Sigmoid colon (tissue), 6 donors: ENCODE measurements at regions not wholly inside any gene's neighbourhood (a gene's known extent, or its start where the extent isn't known, plus 50 kb on each side); places are given as distances from the start of the nearest gene placed in this dataset.
"Not testable (repeated sequence)": the region's sequence is repeated elsewhere in the genome, so short reads cannot be mapped to it uniquely, and the experiment has no call there.

Experiments
- DNase-seq: peaks from one replicate; pipeline ENCODE4 v3.0.0-alpha.2; 2019
- H3K27ac ChIP-seq, 4 donors: fragments of 200-600 bp; sonication (generic); one replicate each; pipeline ENCODE4 v1.5.1; 2016 to 2019; ENCODE audit warnings: mild to moderate bottlenecking in 1 of 4
- H3K27me3 ChIP-seq, 3 donors: fragments of 200-600 bp; sonication (generic); one replicate each; pipeline ENCODE4 v1.5.1; 2019; ENCODE audit warnings: mild to moderate bottlenecking in 1 of 3
- H3K36me3 ChIP-seq, 4 donors: fragments of 200-600 bp; sonication (generic); one replicate each; pipeline ENCODE4 v1.5.1; 2016 to 2019
- H3K4me1 ChIP-seq, 4 donors: fragments of 200-600 bp; sonication (generic); one replicate each; pipeline ENCODE4 v1.5.1; 2017 to 2019
- H3K4me3 ChIP-seq, 4 donors: fragments of 200-600 bp; sonication (generic); one replicate each; pipeline ENCODE4 v1.5.1; 2017 to 2019; ENCODE audit warnings: mild to moderate bottlenecking in 2 of 4, moderate library complexity in 1 of 4
- H3K9me3 ChIP-seq, 4 donors: fragments of 200-600 bp in 3 of 4; sonication (generic) in 3 of 4; one replicate each; pipeline versions ENCODE4 v1.5.1 to v1.6.1; 2013 to 2019
- CTCF ChIP-seq, 4 experiments: fragments of 450-650 bp in 3 of 4; fragments of 200-600 bp in 1 of 4; IDR thresholded peaks; one replicate each; pipeline ENCODE4 v1.5.1; 2016 to 2019; ENCODE audit warnings: antibody characterized with exemption in 4 of 4, mild to moderate bottlenecking in 3 of 4, moderate library complexity in 2 of 4
- EP300 ChIP-seq, 4 donors: sonication (generic); formaldehyde crosslinking; IDR thresholded peaks; one replicate each; pipeline ENCODE4 v1.6.1; 2017; ENCODE audit warnings: antibody characterized with exemption in 4 of 4
- POLR2A ChIP-seq, 2 donors: fragments of 450-650 bp; IDR thresholded peaks; one replicate each; pipeline ENCODE4 v1.6.1; 2016; ENCODE audit warnings: antibody characterized with exemption in 2 of 2, mild to moderate bottlenecking in 2 of 2, moderate library complexity in 2 of 2
- POLR2AphosphoS5 ChIP-seq, 4 donors: sonication (generic); formaldehyde crosslinking; IDR thresholded peaks; one replicate each; pipeline ENCODE4 v1.6.1; 2017; ENCODE audit warnings: antibody characterized with exemption in 4 of 4
- WGBS, 2 donors: extraction: QIAGEN DNeasy Blood & Tissue Kit; methylation state at CpG; one replicate each; pipeline ENCODE4 v1.1.7; 2013; 5-methylcytosine and 5-hydroxymethylcytosine counted together
- intact Hi-C: fragments of 100-400 bp; cut with DNase I; formaldehyde crosslinking; loops from one replicate; pipeline ENCODE4 v1.15.1; 2023
- donor health status: healthy with polysubstance abuse.
- donor health status: healthy.

DNA sequence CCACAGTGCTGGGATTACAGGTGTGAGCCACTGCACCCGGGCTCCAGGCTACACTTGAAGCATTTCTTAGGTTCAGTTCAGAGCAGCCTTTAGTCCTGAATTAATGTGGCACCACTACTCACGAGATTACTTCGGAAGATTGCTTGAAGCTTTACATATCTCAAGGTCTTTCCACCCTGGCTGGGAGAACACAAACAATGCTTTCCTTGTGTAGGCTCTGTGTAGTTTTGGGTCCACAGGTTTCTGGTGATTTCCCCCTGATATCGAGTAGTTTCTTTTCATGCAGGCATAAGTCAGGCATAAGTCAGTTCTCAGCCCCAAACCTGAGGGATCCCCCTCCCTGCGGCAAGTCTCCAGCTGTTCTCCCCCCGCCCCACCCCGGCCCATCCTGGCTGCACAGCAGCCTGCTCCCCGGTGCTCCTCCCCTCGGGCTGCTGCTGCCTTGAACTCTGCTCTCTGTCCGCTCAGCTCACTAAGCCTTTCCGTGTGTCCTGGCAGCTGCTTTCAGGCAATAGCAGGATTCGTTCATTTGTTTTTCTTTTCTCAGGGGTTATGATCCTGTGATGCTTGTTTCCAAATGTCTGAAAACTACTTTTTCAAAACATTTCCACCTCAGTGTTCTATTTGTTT lies 417.7 kb downstream of the TMEM121 start:
- Histone ChIP-seq H3K27ac (no peak overlapping the region), H3K9me3 (peaks cover 0 to 6% (median 0%) of the 10 kb centered on the region in 4 donors), H3K36me3 (no peaks in the 10 kb centered on the region), H3K4me1 (no peaks in the 10 kb centered on the region), H3K4me3 (no peak overlapping the region), H3K27me3 (no peaks in the 10 kb centered on the region)
- intact Hi-C loops, result loop anchor here (10.0 kb wide), 1 partner anchor 259 kb away; no protein-coding TSS in a partner anchor
- no peak for DNase-seq
- TF ChIP-seq POLR2A (IDR thresholded peaks at IDR 0.05), result no peak
- TF ChIP-seq CTCF (IDR thresholded peaks at IDR 0.05), result no peak
- WGBS, 2 donors, result 22 to 81% methylated on average over 12 of the region's 12 CpGs

DNA sequence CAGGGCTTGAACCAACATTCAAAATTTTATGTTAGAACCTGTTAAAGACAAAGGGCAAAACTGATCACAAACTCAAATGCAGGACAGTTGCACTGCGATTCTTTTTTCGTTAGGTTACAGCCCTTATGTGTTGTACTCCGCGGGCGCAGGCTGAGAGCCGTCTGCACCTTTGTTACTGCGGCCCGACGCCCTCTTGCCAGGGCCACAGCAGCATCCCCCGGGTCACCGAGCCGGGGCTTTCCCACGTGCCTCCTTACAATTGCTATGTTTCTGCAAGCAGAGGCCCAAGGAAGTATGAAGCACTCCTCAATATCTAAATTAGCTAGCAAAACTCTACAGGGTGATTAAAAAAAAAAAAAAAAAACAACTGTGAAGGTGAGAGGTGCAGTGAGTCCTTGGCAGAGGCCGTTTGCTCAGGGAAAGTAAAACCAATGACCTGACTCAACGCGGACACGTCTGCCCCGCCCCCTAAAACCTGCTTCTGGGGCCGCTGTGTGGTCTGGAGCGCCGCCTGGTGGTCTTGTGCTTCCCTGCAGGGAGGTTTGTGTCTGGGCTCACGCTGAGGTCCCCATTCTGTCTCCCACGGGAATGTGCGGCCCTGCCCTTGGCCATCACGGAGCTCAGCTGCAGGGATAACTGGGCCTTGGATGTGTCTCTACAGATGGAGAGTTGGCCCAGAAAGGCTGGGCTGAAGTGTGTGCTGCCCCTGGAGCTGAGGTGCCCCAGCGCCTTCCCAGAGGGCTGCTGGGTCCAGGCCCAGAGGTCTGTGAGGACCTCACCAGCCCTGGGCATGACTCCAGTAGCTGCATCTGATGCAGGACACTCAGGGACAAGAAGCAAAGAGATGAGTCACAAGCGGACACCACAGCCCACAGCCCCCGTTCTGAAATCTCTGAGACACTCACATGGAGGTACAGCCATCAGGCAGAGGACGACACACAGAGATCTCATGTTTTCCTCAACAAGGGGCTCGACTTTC lies 418.5 kb downstream of the TMEM121 start:
- H3K9me3 ChIP-seq, result no peaks in the 10 kb centered on the region
- intact Hi-C loops, result loop anchor here (10.0 kb wide), 1 partner anchor 260 kb away; no protein-coding TSS in a partner anchor
- H3K36me3 ChIP-seq, result no peaks in the 10 kb centered on the region
- H3K4me1 ChIP-seq, result no peaks in the 10 kb centered on the region
- H3K4me3 ChIP-seq, result no peak overlapping the region
- H3K27ac ChIP-seq, result no peak overlapping the region
- DNase-seq, result peak; percentile 65
- WGBS, 2 donors, result 32 to 54% methylated on average over 30 of the region's 30 CpGs
- no peaks in the 10 kb centered on the region for H3K27me3 ChIP-seq
- TF ChIP-seq POLR2AphosphoS5 (IDR thresholded peaks at IDR 0.05) (no peak), CTCF (IDR thresholded peaks at IDR 0.05) (peak; percentile 24 to 73 (median 52))

GRCh38 chr14:105945896-105946295 lies 419.5 kb downstream of the TMEM121 start:
- H3K4me1 ChIP-seq, result no peaks in the 10 kb centered on the region
- DNase-seq, result no peak
- no peaks in the 10 kb centered on the region for H3K36me3 ChIP-seq
- intact Hi-C loops, result loop anchor here (10.0 kb wide), 1 partner anchor 261 kb away; no protein-coding TSS in a partner anchor
- H3K27me3 ChIP-seq, result no peaks in the 10 kb centered on the region
- no peak overlapping the region for H3K4me3 ChIP-seq
- WGBS, 2 donors, result 57 to 61% methylated on average over 7 of the region's 7 CpGs
- H3K9me3 ChIP-seq, result no peaks in the 10 kb centered on the region
- no peak overlapping the region for H3K27ac ChIP-seq
- TF ChIP-seq EP300 (IDR thresholded peaks at IDR 0.05) (no peak), CTCF (IDR thresholded peaks at IDR 0.05) (no peak), POLR2AphosphoS5 (IDR thresholded peaks at IDR 0.05) (no peak), POLR2A (IDR thresholded peaks at IDR 0.05) (no peak)

GRCh38 chr14:105947599-105947998 lies 421.2 kb downstream of the TMEM121 start:
- 83 to 91% methylated on average over 4 of the region's 4 CpGs for WGBS, 2 donors

DNA sequence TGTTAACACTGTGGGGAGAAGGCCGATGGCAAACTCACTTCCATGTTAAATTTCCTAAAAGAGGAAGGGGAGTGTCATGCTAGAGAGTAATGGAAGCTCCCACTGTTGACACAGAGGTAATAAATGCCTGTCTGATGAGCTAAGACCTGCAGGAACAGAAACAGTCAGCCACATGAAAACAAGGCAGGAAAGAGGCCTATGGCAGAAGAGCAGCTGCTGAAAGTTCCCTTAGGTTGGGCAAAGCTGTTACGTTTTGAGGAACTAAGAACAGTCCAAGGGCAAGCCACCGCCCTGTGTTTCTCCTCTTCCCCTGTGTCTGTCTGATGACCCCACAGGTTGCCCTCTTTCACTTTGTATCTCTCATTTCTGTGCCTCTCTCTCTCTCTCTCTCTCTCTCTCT lies 422.6 kb downstream of the TMEM121 start:
- not testable (repeated sequence) for H3K4me3 ChIP-seq, H3K4me1 ChIP-seq, H3K27me3 ChIP-seq, H3K9me3 ChIP-seq, H3K27ac ChIP-seq, H3K36me3 ChIP-seq
- intact Hi-C loops, result loop anchor here (10.0 kb wide), 1 partner anchor 264 kb away; no protein-coding TSS in a partner anchor
- WGBS, 2 donors, result 9 to 29% methylated on average over 3 of the region's 3 CpGs
- peak; percentile 50 for DNase-seq

More at GRCh38 chr14:105947599-105947998, 421.2 kb downstream of the TMEM121 start:
- intact Hi-C loops, result loop anchor here (10.0 kb wide), 1 partner anchor 263 kb away; no protein-coding TSS in a partner anchor
- no peak for DNase-seq
- H3K36me3 ChIP-seq, result no peaks in the 10 kb centered on the region
- H3K4me3 ChIP-seq, result no peak overlapping the region
- TF ChIP-seq POLR2A (IDR thresholded peaks at IDR 0.05), result no peak
- TF ChIP-seq EP300 (IDR thresholded peaks at IDR 0.05), result no peak
- TF ChIP-seq CTCF (IDR thresholded peaks at IDR 0.05), result no peak
- no peak for TF ChIP-seq POLR2AphosphoS5 (IDR thresholded peaks at IDR 0.05)
- H3K27me3 ChIP-seq, result peaks cover 0 to 5% (median 0%) of the 10 kb centered on the region in 3 donors
- no peak overlapping the region for H3K27ac ChIP-seq
- no peaks in the 10 kb centered on the region for H3K4me1 ChIP-seq
- H3K9me3 ChIP-seq, result no peaks in the 10 kb centered on the region

GRCh38 chr14:105950364-105950892 lies 424.0 kb downstream of the TMEM121 start:
- WGBS, 2 donors, result 76 to 84% methylated on average over 6 of the region's 6 CpGs
- H3K27ac ChIP-seq, H3K36me3 ChIP-seq, H3K4me3 ChIP-seq, H3K27me3 ChIP-seq, H3K9me3 ChIP-seq, intact Hi-C loops, DNase-seq, H3K4me1 ChIP-seq: not testable (repeated sequence)
